ENCODE measurements at regions not wholly inside any gene's neighbourhood (a gene's known extent, or its start where the extent isn't known, plus 50 kb on each side); places are given as distances from the start of the nearest gene placed in this dataset.

DNA sequence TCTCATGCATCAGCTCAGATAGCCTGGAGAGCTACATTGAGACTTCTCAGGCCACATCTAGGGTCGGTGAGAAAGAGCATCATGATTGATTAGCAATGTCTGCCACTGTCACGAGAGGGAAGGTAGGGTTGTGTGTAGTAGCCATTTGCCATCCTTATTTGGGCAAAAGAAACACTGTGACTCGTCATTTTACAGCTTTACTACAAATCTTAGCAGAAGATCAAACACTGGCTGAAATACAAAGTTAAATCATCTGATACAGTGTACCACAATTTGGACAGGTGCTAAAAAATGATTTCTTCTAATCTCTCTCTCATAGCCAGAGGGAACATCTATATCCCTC is 334.3 kb downstream of the CBLN1 start:
- TF ChIP-seq TAF1 (IDR thresholded peaks at IDR 0.05; ENCODE audit: borderline replicate concordance, low read depth, low read length): no peak
- TF ChIP-seq POLR2A (IDR thresholded peaks at IDR 0.05; ENCODE audit: low read depth, low read length): no peak
- no peak for TF ChIP-seq POLR2AphosphoS5 (IDR thresholded peaks at IDR 0.05; ENCODE audit: low read depth, low read length)

Data from GM12892 (cell line).